ENCODE measurements at regions not wholly inside any gene's neighbourhood (a gene's known extent, or its start where the extent isn't known, plus 50 kb on each side); places are given as distances from the start of the nearest gene placed in this dataset.

GRCh38 chr21:27841084-27841672 is 874.3 kb upstream of the ADAMTS5 start:
- Histone ChIP-seq H3K4me2 (ENCODE audit: unreplicated experiment) (no peak overlapping the region), H3K9me2 (ENCODE audit: insufficient read depth) (no peaks in the 10 kb centered on the region), H3F3A (ENCODE audit: insufficient read depth) (no peaks in the 10 kb centered on the region), H3K27ac (no peak overlapping the region), H3K79me2 (ENCODE audit: insufficient read depth) (no peaks in the 10 kb centered on the region), H3K4me1 (ENCODE audit: insufficient read depth) (no peaks in the 10 kb centered on the region), H4K20me1 (ENCODE audit: insufficient read depth) (no peaks in the 10 kb centered on the region), H3K27me3 (replicated peaks; ENCODE audit: insufficient read depth) (no peaks in the 10 kb centered on the region), H3K4me3 (no peak overlapping the region), H3K36me3 (ENCODE audit: low read depth) (no peaks in the 10 kb centered on the region), H2AFZ (no peak overlapping the region), H3K9ac (no peak overlapping the region), H3K9me3 (ENCODE audit: low read depth) (no peaks in the 10 kb centered on the region)
- TF ChIP-seq EZH2 (IDR thresholded peaks at IDR 0.05; ENCODE audit: insufficient read depth, poor library complexity, severe bottlenecking) (no peak), EZH2phosphoT487 (IDR thresholded peaks at IDR 0.05; ENCODE audit: insufficient read depth, low read depth) (no peak)
- in situ Hi-C loops (cut with MboI) = no loop called here
- no peak for DNase-seq
- WGBS, 2 experiments (ENCODE audit: low coverage in 1 of 2, low lambda C conversion rate in 2 of 2, missing lambda C conversion rate in 2 of 2) = 68 to 72% methylated on average over 3 of the region's 3 CpGs

GRCh38 chr21:27840262-27840661 is 873.4 kb upstream of the ADAMTS5 start:
- no peaks in the 10 kb centered on the region for H3K4me1 ChIP-seq (ENCODE audit: insufficient read depth)
- no peak overlapping the region for H3K9ac ChIP-seq
- H4K20me1 ChIP-seq (ENCODE audit: insufficient read depth) = no peaks in the 10 kb centered on the region
- 28 to 39% methylated on average over 3 of the region's 3 CpGs for WGBS, 2 experiments (ENCODE audit: low coverage in 1 of 2, low lambda C conversion rate in 2 of 2, missing lambda C conversion rate in 2 of 2)
- H3K9me2 ChIP-seq (ENCODE audit: insufficient read depth) = no peaks in the 10 kb centered on the region
- H3K4me3 ChIP-seq = no peak overlapping the region
- no peaks in the 10 kb centered on the region for H3K79me2 ChIP-seq (ENCODE audit: insufficient read depth)
- no peaks in the 10 kb centered on the region for H3K36me3 ChIP-seq (ENCODE audit: low read depth)
- no peak for DNase-seq
- no peaks in the 10 kb centered on the region for H3K27me3 ChIP-seq (replicated peaks; ENCODE audit: insufficient read depth)
- H3K27ac ChIP-seq = no peak overlapping the region
- H3K4me2 ChIP-seq (ENCODE audit: unreplicated experiment) = no peak overlapping the region
- in situ Hi-C loops (cut with MboI) = no loop called here
- no peaks in the 10 kb centered on the region for H3F3A ChIP-seq (ENCODE audit: insufficient read depth)
- no peak overlapping the region for H2AFZ ChIP-seq
- TF ChIP-seq EZH2phosphoT487 (IDR thresholded peaks at IDR 0.05; ENCODE audit: insufficient read depth, low read depth) = no peak
- TF ChIP-seq EZH2 (IDR thresholded peaks at IDR 0.05; ENCODE audit: insufficient read depth, poor library complexity, severe bottlenecking) = no peak
- H3K9me3 ChIP-seq (ENCODE audit: low read depth) = no peaks in the 10 kb centered on the region

GRCh38 chr21:27839512-27840115 is 872.7 kb upstream of the ADAMTS5 start:
- 56 to 65% methylated on average over 3 of the region's 3 CpGs for WGBS, 2 experiments (ENCODE audit: low coverage in 1 of 2, low lambda C conversion rate in 2 of 2, missing lambda C conversion rate in 2 of 2)

GRCh38 chr21:27838573-27838972 is 871.7 kb upstream of the ADAMTS5 start:
- H3K27ac ChIP-seq = no peak overlapping the region
- H3K27me3 ChIP-seq (replicated peaks; ENCODE audit: insufficient read depth) = no peaks in the 10 kb centered on the region
- no peaks in the 10 kb centered on the region for H4K20me1 ChIP-seq (ENCODE audit: insufficient read depth)
- no peak for DNase-seq
- H3K79me2 ChIP-seq (ENCODE audit: insufficient read depth) = no peaks in the 10 kb centered on the region
- no peak overlapping the region for H3K4me2 ChIP-seq (ENCODE audit: unreplicated experiment)
- H3K9me3 ChIP-seq (ENCODE audit: low read depth) = no peaks in the 10 kb centered on the region
- H3F3A ChIP-seq (ENCODE audit: insufficient read depth) = no peaks in the 10 kb centered on the region
- no peaks in the 10 kb centered on the region for H3K9me2 ChIP-seq (ENCODE audit: insufficient read depth)
- H3K36me3 ChIP-seq (ENCODE audit: low read depth) = no peaks in the 10 kb centered on the region
- no peaks in the 10 kb centered on the region for H3K4me1 ChIP-seq (ENCODE audit: insufficient read depth)
- H3K4me3 ChIP-seq = no peak overlapping the region
- in situ Hi-C loops (cut with MboI) = no loop called here
- H2AFZ ChIP-seq = no peak overlapping the region
- 65 to 78% methylated on average over 1 of the region's 1 CpG for WGBS, 2 experiments (ENCODE audit: low coverage in 1 of 2, low lambda C conversion rate in 2 of 2, missing lambda C conversion rate in 2 of 2)
- H3K9ac ChIP-seq = no peak overlapping the region
- TF ChIP-seq EZH2 (IDR thresholded peaks at IDR 0.05; ENCODE audit: insufficient read depth, poor library complexity, severe bottlenecking) (no peak), EZH2phosphoT487 (IDR thresholded peaks at IDR 0.05; ENCODE audit: insufficient read depth, low read depth) (no peak)

More at GRCh38 chr21:27839512-27840115, 872.7 kb upstream of the ADAMTS5 start:
- Histone ChIP-seq H3K4me1 (ENCODE audit: insufficient read depth) (no peaks in the 10 kb centered on the region), H3F3A (ENCODE audit: insufficient read depth) (no peaks in the 10 kb centered on the region), H3K4me3 (no peak overlapping the region), H3K79me2 (ENCODE audit: insufficient read depth) (no peaks in the 10 kb centered on the region), H2AFZ (no peak overlapping the region), H3K27me3 (replicated peaks; ENCODE audit: insufficient read depth) (no peaks in the 10 kb centered on the region), H4K20me1 (ENCODE audit: insufficient read depth) (no peaks in the 10 kb centered on the region), H3K36me3 (ENCODE audit: low read depth) (no peaks in the 10 kb centered on the region), H3K9me3 (ENCODE audit: low read depth) (no peaks in the 10 kb centered on the region), H3K27ac (no peak overlapping the region), H3K9ac (no peak overlapping the region), H3K9me2 (ENCODE audit: insufficient read depth) (no peaks in the 10 kb centered on the region), H3K4me2 (ENCODE audit: unreplicated experiment) (no peak overlapping the region)
- in situ Hi-C loops (cut with MboI) = no loop called here
- no peak for DNase-seq
- TF ChIP-seq EZH2 (IDR thresholded peaks at IDR 0.05; ENCODE audit: insufficient read depth, poor library complexity, severe bottlenecking) = no peak
- TF ChIP-seq EZH2phosphoT487 (IDR thresholded peaks at IDR 0.05; ENCODE audit: insufficient read depth, low read depth) = no peak

All from GM23248 (cell line).